HEK293 (cell line): ENCODE measurements at regions not wholly inside any gene's neighbourhood (a gene's known extent, or its start where the extent isn't known, plus 50 kb on each side); places are given as distances from the start of the nearest gene placed in this dataset.

Experiments
- CTCF ChIP-seq: fragments of 450-650 bp; formaldehyde crosslinking; IDR thresholded peaks from 2 replicates; pipeline ENCODE4 v1.5.1; 2016; ENCODE audit warnings: missing biosample characterization, missing genetic modification characterization
- ZNF544 ChIP-seq: fragments of 450-650 bp; formaldehyde crosslinking; IDR thresholded peaks from 2 replicates; pipeline ENCODE4 v1.5.0; 2017; ENCODE audit warnings: missing biosample characterization, missing genetic modification characterization

GRCh38 chr20:57806476-57806875, 96.7 kb upstream of the PMEPA1 start:
- TF ChIP-seq ZNF544 (tag by site-specific recombination) (no peak), CTCF (tag by site-specific recombination) (no peak)
